ENCODE measurements at regions not wholly inside any gene's neighbourhood (a gene's known extent, or its start where the extent isn't known, plus 50 kb on each side); places are given as distances from the start of the nearest gene placed in this dataset.

- TF ChIP-seq POLR2AphosphoS5 (IDR thresholded peaks at IDR 0.05; ENCODE audit: low read depth, low read length) (no peak), AHR (CRISPR knock-in tag; IDR thresholded peaks at IDR 0.05) (no peak), EZH2 (conservative IDR thresholded peaks at IDR 0.05; ENCODE audit: low read depth, low read length) (no peak), EP300 (IDR thresholded peaks at IDR 0.05; ENCODE audit: low read depth in 2 of 2, low read length in 2 of 2) (no peak), EP300 (CRISPR knock-in tag; IDR thresholded peaks at IDR 0.05; ENCODE audit: borderline replicate concordance) (no peak), RFX1 (IDR thresholded peaks at IDR 0.05) (no peak)
Measured at GRCh38 chr6:103505155-103505518, 1354.6 kb downstream of the HACE1 start.

All from HepG2 (cell line).